HEK293 (cell line): ENCODE measurements at regions not wholly inside any gene's neighbourhood (a gene's known extent, or its start where the extent isn't known, plus 50 kb on each side); places are given as distances from the start of the nearest gene placed in this dataset.

Experiments
- YY1 ChIP-seq: fragments of 450-650 bp; formaldehyde crosslinking; IDR thresholded peaks from 2 replicates; pipeline ENCODE4 v1.5.1; 2018; ENCODE audit warnings: missing biosample characterization, missing genetic modification characterization
- ZBTB20 ChIP-seq: fragments of 450-650 bp; formaldehyde crosslinking; IDR thresholded peaks from 2 replicates; pipeline ENCODE4 v1.5.1; 2016; ENCODE audit warnings: missing biosample characterization, missing genetic modification characterization
- ZNF23 ChIP-seq: fragments of 450-650 bp; formaldehyde crosslinking; IDR thresholded peaks from 2 replicates; pipeline ENCODE4 v1.5.1; 2016; ENCODE audit warnings: missing biosample characterization, missing genetic modification characterization, borderline replicate concordance
- ZNF24 ChIP-seq: fragments of 450-650 bp; formaldehyde crosslinking; IDR thresholded peaks from 2 replicates; pipeline ENCODE4 v1.5.1; 2016; ENCODE audit warnings: missing biosample characterization, missing genetic modification characterization
- ZNF341 ChIP-seq: fragments of 450-650 bp; formaldehyde crosslinking; IDR thresholded peaks from 2 replicates; pipeline ENCODE4; 2016; ENCODE audit warnings: low read depth, missing biosample characterization, missing genetic modification characterization
- ZNF48 ChIP-seq: fragments of 450-650 bp; formaldehyde crosslinking; IDR thresholded peaks from 2 replicates; pipeline ENCODE4 v1.5.1; 2016; ENCODE audit warnings: missing biosample characterization, missing genetic modification characterization
- TF ChIP-seq, protein P1 (sequence below): IDR thresholded peaks from 2 replicates; pipeline ENCODE4 v1.6.1; 2011; ENCODE audit warnings: mild to moderate bottlenecking, low read depth, low read length, borderline replicate concordance
- TF ChIP-seq, protein P2 (sequence below): fragments of 450-650 bp; formaldehyde crosslinking; IDR thresholded peaks from 2 replicates; pipeline ENCODE4 v1.5.1; 2016; ENCODE audit warnings: missing biosample characterization, missing genetic modification characterization
- TF ChIP-seq, protein P3 (sequence below): sonication (generic); formaldehyde crosslinking; IDR thresholded peaks from 2 replicates; pipeline ENCODE4 v1.8.1; 2022; ENCODE audit warnings: mild to moderate bottlenecking, moderate library complexity, missing genetic modification reagents
- TF ChIP-seq, protein P4 (sequence below): fragments of 450-650 bp; formaldehyde crosslinking; IDR thresholded peaks from 2 replicates; pipeline ENCODE4 v1.5.1; 2016; ENCODE audit warnings: missing biosample characterization, missing genetic modification characterization

DNA sequence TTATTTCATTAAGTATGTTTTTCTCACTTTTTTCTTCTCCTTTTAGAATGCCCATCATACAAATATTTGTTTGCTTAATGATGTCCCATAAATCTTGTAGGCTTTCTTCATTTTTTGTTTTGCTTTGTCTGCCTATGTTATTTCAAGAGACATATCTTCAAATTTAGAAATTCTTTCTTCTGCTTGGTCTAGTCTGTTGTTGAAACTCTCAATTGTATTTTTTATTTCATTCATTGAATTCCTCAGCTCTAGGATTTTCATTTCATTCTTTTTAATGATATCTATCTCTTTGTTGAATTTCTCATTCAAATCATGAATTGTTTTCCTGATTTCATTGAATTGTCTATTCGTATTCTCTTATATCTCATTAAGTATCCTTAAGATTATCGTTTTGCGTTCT is 125.1 kb upstream of the VIPR2 start:
- no peak for TF ChIP-seq ZNF24 (tag by site-specific recombination)
- TF ChIP-seq, protein P1, sequence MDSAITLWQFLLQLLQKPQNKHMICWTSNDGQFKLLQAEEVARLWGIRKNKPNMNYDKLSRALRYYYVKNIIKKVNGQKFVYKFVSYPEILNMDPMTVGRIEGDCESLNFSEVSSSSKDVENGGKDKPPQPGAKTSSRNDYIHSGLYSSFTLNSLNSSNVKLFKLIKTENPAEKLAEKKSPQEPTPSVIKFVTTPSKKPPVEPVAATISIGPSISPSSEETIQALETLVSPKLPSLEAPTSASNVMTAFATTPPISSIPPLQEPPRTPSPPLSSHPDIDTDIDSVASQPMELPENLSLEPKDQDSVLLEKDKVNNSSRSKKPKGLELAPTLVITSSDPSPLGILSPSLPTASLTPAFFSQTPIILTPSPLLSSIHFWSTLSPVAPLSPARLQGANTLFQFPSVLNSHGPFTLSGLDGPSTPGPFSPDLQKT: no peak
- TF ChIP-seq, protein P2, sequence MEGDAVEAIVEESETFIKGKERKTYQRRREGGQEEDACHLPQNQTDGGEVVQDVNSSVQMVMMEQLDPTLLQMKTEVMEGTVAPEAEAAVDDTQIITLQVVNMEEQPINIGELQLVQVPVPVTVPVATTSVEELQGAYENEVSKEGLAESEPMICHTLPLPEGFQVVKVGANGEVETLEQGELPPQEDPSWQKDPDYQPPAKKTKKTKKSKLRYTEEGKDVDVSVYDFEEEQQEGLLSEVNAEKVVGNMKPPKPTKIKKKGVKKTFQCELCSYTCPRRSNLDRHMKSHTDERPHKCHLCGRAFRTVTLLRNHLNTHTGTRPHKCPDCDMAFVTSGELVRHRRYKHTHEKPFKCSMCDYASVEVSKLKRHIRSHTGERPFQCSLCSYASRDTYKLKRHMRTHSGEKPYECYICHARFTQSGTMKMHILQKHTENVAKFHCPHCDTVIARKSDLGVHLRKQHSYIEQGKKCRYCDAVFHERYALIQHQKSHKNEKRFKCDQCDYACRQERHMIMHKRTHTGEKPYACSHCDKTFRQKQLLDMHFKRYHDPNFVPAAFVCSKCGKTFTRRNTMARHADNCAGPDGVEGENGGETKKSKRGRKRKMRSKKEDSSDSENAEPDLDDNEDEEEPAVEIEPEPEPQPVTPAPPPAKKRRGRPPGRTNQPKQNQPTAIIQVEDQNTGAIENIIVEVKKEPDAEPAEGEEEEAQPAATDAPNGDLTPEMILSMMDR (tag by site-specific recombination): no peak
- TF ChIP-seq, protein P3, sequence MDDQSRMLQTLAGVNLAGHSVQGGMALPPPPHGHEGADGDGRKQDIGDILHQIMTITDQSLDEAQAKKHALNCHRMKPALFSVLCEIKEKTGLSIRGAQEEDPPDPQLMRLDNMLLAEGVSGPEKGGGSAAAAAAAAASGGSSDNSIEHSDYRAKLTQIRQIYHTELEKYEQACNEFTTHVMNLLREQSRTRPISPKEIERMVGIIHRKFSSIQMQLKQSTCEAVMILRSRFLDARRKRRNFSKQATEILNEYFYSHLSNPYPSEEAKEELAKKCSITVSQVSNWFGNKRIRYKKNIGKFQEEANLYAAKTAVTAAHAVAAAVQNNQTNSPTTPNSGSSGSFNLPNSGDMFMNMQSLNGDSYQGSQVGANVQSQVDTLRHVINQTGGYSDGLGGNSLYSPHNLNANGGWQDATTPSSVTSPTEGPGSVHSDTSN (CRISPR knock-in tag): no peak
- TF ChIP-seq, protein P4, sequence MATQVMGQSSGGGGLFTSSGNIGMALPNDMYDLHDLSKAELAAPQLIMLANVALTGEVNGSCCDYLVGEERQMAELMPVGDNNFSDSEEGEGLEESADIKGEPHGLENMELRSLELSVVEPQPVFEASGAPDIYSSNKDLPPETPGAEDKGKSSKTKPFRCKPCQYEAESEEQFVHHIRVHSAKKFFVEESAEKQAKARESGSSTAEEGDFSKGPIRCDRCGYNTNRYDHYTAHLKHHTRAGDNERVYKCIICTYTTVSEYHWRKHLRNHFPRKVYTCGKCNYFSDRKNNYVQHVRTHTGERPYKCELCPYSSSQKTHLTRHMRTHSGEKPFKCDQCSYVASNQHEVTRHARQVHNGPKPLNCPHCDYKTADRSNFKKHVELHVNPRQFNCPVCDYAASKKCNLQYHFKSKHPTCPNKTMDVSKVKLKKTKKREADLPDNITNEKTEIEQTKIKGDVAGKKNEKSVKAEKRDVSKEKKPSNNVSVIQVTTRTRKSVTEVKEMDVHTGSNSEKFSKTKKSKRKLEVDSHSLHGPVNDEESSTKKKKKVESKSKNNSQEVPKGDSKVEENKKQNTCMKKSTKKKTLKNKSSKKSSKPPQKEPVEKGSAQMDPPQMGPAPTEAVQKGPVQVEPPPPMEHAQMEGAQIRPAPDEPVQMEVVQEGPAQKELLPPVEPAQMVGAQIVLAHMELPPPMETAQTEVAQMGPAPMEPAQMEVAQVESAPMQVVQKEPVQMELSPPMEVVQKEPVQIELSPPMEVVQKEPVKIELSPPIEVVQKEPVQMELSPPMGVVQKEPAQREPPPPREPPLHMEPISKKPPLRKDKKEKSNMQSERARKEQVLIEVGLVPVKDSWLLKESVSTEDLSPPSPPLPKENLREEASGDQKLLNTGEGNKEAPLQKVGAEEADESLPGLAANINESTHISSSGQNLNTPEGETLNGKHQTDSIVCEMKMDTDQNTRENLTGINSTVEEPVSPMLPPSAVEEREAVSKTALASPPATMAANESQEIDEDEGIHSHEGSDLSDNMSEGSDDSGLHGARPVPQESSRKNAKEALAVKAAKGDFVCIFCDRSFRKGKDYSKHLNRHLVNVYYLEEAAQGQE (tag by site-specific recombination): no peak
- TF ChIP-seq ZNF48 (tag by site-specific recombination): no peak
- no peak for TF ChIP-seq YY1 (tag by site-specific recombination)
- no peak for TF ChIP-seq ZBTB20 (tag by site-specific recombination)
- TF ChIP-seq ZNF341: no peak
- no peak for TF ChIP-seq ZNF23 (tag by site-specific recombination)
